Pancreas (tissue), 10 donors: ENCODE measurements at regions not wholly inside any gene's neighbourhood (a gene's known extent, or its start where the extent isn't known, plus 50 kb on each side); places are given as distances from the start of the nearest gene placed in this dataset.

ENCODE experiments used
- ATAC-seq, 4 donors: fragments of 200-7000 bp; cut with Tn5 transposase; one replicate each; pipeline versions ENCODE4 v1.8.0 to v1.9.1; 2020; ENCODE audit warnings: mild to moderate bottlenecking in 4 of 4, moderate library complexity in 4 of 4
- DNase-seq, 6 donors: peaks; one replicate each; pipeline ENCODE4 v3.0.0-alpha.2; 2020
- FAIRE-seq: peaks from 2 replicates; lab custom pipeline; 2012; peaks lifted over from hg19 to GRCh38; lab: Jason Lieb, UNC
- H3K27ac ChIP-seq, 4 donors: fragments of 200-600 bp; sonication (generic); 1 replicate in 3 of 4; 2 replicates in 1 of 4; pipeline versions ENCODE4 v1.5.0 to v1.8.0; 2020
- H3K27me3 ChIP-seq, 4 donors: fragments of 200-600 bp; one replicate each; pipeline ENCODE4 v1.8.0; 2021
- H3K36me3 ChIP-seq, 3 donors: fragments of 200-600 bp; sonication (generic) in 1 of 3; one replicate each; pipeline versions ENCODE4 v1.5.0 to v1.8.0; 2020 to 2021
- H3K4me1 ChIP-seq, 3 donors: fragments of 200-600 bp; one replicate each; pipeline ENCODE4 v1.8.0; 2021
- H3K4me3 ChIP-seq, 4 donors: fragments of 200-600 bp; sonication (generic) in 2 of 4; one replicate each; pipeline versions ENCODE4 v1.5.0 to v1.8.0; 2020 to 2021
- H3K9me3 ChIP-seq, 4 donors: fragments of 200-600 bp; one replicate each; pipeline ENCODE4 v1.8.0; 2021
- CTCF ChIP-seq, 4 donors: fragments of 200-600 bp; sonication (generic) in 3 of 4; IDR thresholded peaks; one replicate each; pipeline versions ENCODE4 v1.5.0 to v1.8.0; 2021; ENCODE audit warnings: antibody characterized with exemption in 4 of 4
- WGBS, 2 donors: extraction: QIAGEN DNeasy Blood & Tissue Kit; methylation state at CpG; one replicate each; pipeline ENCODE4 v1.1.7; 2013; 5-methylcytosine and 5-hydroxymethylcytosine counted together
- intact Hi-C, 3 donors: fragments of 100-400 bp; cut with DNase I; formaldehyde crosslinking; loops; one replicate each; pipeline versions ENCODE4 v1.11.1 to v1.14.2; 2022
- donor health status: healthy with polysubstance abuse.
- donor health status: DM: no; HTN: no; CAD: no; lungs with moderate emphysema.
- donor health status: DM: no; HTN: no; CAD: no.
- donor health status: control.
- donor health status: control.
- donor health status: Bipolar disorder and iron deficiency.
- donor health status: DM: yes; HTN: yes; CAD: no.
- donor health status: DM: no; HTN: no; CAD: no.
- donor health status: DM: no; HTN: no; CAD: no.
- donor health status: DM: yes; HTN: yes; CAD: no.

- 57 to 59% methylated on average over 5 of the region's 5 CpGs for WGBS, 2 donors
- Histone ChIP-seq H3K27me3 (no peaks in the 10 kb centered on the region), H3K27ac (no peak overlapping the region), H3K4me1 (no peaks in the 10 kb centered on the region), H3K9me3 (no peaks in the 10 kb centered on the region), H3K36me3 (no peaks in the 10 kb centered on the region), H3K4me3 (no peak overlapping the region)
- TF ChIP-seq CTCF (IDR thresholded peaks at IDR 0.05): no peak
- FAIRE-seq (no peak), DNase-seq (no peak), ATAC-seq (no peak)
- intact Hi-C loops: no loop called here
Measured at GRCh38 chr2:175853616-175853890, 148.5 kb downstream of the LNPK start.

- H3K36me3 ChIP-seq: no peaks in the 10 kb centered on the region
- DNase-seq (no peak), ATAC-seq (no peak), FAIRE-seq (no peak)
- WGBS, 2 donors: 78 to 83% methylated on average over 7 of the region's 7 CpGs
- no peak overlapping the region for H3K4me3 ChIP-seq
- no peak overlapping the region for H3K27ac ChIP-seq
- TF ChIP-seq CTCF (IDR thresholded peaks at IDR 0.05): no peak
- H3K27me3 ChIP-seq: no peaks in the 10 kb centered on the region
- H3K9me3 ChIP-seq: no peaks in the 10 kb centered on the region
- no peaks in the 10 kb centered on the region for H3K4me1 ChIP-seq
- intact Hi-C loops: no loop called here
Measured at GRCh38 chr2:175852879-175853615, 149.0 kb downstream of the LNPK start.

- Histone ChIP-seq H3K4me1 (no peaks in the 10 kb centered on the region), H3K27ac (no peak overlapping the region), H3K36me3 (no peaks in the 10 kb centered on the region), H3K9me3 (no peaks in the 10 kb centered on the region), H3K4me3 (no peak overlapping the region), H3K27me3 (no peaks in the 10 kb centered on the region)
- intact Hi-C loops: no loop called here
- no peak for FAIRE-seq
- ATAC-seq: no peak
- DNase-seq: no peak
- no peak for TF ChIP-seq CTCF (IDR thresholded peaks at IDR 0.05)
Measured at GRCh38 chr2:175847128-175847527, 154.9 kb downstream of the LNPK start.

GRCh38 chr2:175844169-175844568, 157.9 kb downstream of the LNPK start:
- H3K27ac ChIP-seq: no peak overlapping the region
- no peak for TF ChIP-seq CTCF (IDR thresholded peaks at IDR 0.05)
- no peaks in the 10 kb centered on the region for H3K9me3 ChIP-seq
- no peaks in the 10 kb centered on the region for H3K4me1 ChIP-seq
- no peak for DNase-seq
- WGBS, 2 donors: 41 to 79% methylated on average over 1 of the region's 1 CpG
- H3K4me3 ChIP-seq: no peak overlapping the region
- intact Hi-C loops: no loop called here
- FAIRE-seq: no peak
- no peak for ATAC-seq
- H3K27me3 ChIP-seq: peaks cover 0 to 3% (median 0%) of the 10 kb centered on the region in 4 donors
- no peaks in the 10 kb centered on the region for H3K36me3 ChIP-seq

- ATAC-seq: no peak
- intact Hi-C loops: no loop called here
- Histone ChIP-seq H3K9me3 (no peaks in the 10 kb centered on the region), H3K4me3 (no peak overlapping the region), H3K27ac (no peak overlapping the region), H3K36me3 (no peaks in the 10 kb centered on the region), H3K27me3 (peaks cover 0 to 3% (median 0%) of the 10 kb centered on the region in 4 donors), H3K4me1 (no peaks in the 10 kb centered on the region)
- WGBS, 2 donors: 56 to 64% methylated on average over 2 of the region's 2 CpGs
- FAIRE-seq: no peak
- no peak for DNase-seq
- TF ChIP-seq CTCF (IDR thresholded peaks at IDR 0.05): no peak
Measured at GRCh38 chr2:175843625-175844024, 158.4 kb downstream of the LNPK start.
